ENCODE measurements at regions not wholly inside any gene's neighbourhood (a gene's known extent, or its start where the extent isn't known, plus 50 kb on each side); places are given as distances from the start of the nearest gene placed in this dataset.
"Not testable (repeated sequence)": the region's sequence is repeated elsewhere in the genome, so short reads cannot be mapped to it uniquely, and the experiment has no call there.

DNA sequence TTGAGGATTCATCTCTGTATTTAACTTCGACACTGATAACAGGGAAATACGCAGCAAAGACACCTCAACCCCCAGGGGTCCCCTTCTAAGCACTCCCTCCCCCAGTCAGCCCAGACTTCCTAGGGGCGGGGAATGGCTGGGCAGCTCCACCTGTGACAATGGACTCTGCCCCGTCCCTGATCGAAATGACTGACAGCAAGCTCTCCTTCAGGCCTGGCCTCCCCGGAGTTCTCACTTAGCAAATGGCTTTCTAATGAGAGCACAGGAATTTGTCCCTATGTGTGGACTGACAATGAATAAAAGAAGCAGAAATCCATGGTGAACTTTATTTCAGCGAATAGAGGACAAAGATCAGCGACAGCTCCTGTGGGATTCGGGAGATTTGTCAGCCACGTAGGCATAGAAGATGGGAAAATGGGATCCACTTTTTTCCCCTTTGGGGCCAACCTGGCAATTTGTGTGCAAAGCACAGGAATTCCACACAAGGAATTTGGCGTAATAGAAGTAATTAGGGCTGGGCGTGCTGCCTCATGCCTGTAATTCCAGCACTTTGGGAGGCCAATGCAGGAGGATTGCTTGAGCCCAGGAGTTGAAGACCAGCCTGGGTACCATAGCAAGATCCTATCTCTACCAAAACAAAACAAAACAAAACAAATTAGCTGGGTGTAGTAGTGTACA lies 63.8 kb downstream of the TNFAIP2 start:
- no peak for DNase-seq (ENCODE audit: low read depth, low spot score)

DNA sequence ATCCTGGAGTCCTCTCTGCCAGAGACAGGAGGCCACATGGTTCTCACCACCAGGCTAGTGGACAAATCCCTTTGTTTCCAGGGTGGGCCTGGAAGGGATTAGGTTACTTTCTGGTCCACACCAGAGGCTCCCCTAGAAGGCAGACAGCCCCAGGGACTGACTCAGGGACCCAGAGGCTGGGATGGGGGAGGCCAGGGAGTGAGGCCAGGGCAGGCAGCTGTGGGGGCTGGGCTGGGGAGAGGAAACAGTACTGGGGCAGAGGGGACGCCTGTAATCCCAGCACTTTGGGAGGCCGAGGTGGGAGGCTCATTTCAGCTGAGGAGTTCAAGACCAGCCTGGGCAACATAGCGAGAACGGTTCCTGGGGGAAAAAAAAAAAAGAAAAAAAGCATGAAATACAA lies 64.7 kb downstream of the TNFAIP2 start:
- no peak overlapping the region for H3K9ac ChIP-seq (ENCODE audit: insufficient read length)
- H3K9me3 ChIP-seq (ENCODE audit: low read depth, low read length): no peaks in the 10 kb centered on the region
- no peak overlapping the region for H3K27ac ChIP-seq
- DNase-seq (ENCODE audit: low read depth, low spot score): no peak
- H3K36me3 ChIP-seq (ENCODE audit: insufficient read depth, low read length): no peaks in the 10 kb centered on the region
- no peak for TF ChIP-seq FOXP2 (optimal IDR thresholded peaks at IDR 0.05; ENCODE audit: control extremely low read depth, extremely low read length, insufficient read depth)
- H3K4me3 ChIP-seq: no peak overlapping the region

More for the DNA sequence above, 63.8 kb downstream of the TNFAIP2 start:
- Histone ChIP-seq H3K36me3 (ENCODE audit: insufficient read depth, low read length) (no peaks in the 10 kb centered on the region), H3K4me3 (no peak overlapping the region), H3K27ac (no peak overlapping the region), H3K9me3 (ENCODE audit: low read depth, low read length) (no peaks in the 10 kb centered on the region), H3K9ac (ENCODE audit: insufficient read length) (no peak overlapping the region)
- TF ChIP-seq POLR2AphosphoS5 (IDR thresholded peaks at IDR 0.05; ENCODE audit: borderline replicate concordance, low read depth, low read length) (no peak), EZH2 (IDR thresholded peaks at IDR 0.05) (no peak), FOXP2 (optimal IDR thresholded peaks at IDR 0.05; ENCODE audit: control extremely low read depth, extremely low read length, insufficient read depth) (no peak)

- Histone ChIP-seq H3K9me3 (ENCODE audit: low read depth, low read length) (no peaks in the 10 kb centered on the region), H3K4me3 (no peak overlapping the region), H3K9ac (ENCODE audit: insufficient read length) (no peak overlapping the region), H3K36me3 (ENCODE audit: insufficient read depth, low read length) (no peaks in the 10 kb centered on the region), H3K27ac (no peak overlapping the region)
- TF ChIP-seq POLR2AphosphoS5 (IDR thresholded peaks at IDR 0.05; ENCODE audit: borderline replicate concordance, low read depth, low read length) (no peak), EZH2 (IDR thresholded peaks at IDR 0.05) (no peak), FOXP2 (optimal IDR thresholded peaks at IDR 0.05; ENCODE audit: control extremely low read depth, extremely low read length, insufficient read depth) (no peak)
- no peak for DNase-seq (ENCODE audit: low read depth, low spot score)
These were observed 65.7 kb downstream of the TNFAIP2 start for GRCh38 chr14:103188810-103189480.

GRCh38 chr14:103189481-103190470 lies 66.5 kb downstream of the TNFAIP2 start:
- no peak for DNase-seq (ENCODE audit: low read depth, low spot score)
- Histone ChIP-seq H3K9ac (ENCODE audit: insufficient read length) (no peak overlapping the region), H3K36me3 (ENCODE audit: insufficient read depth, low read length) (no peaks in the 10 kb centered on the region), H3K27ac (no peak overlapping the region), H3K4me3 (no peak overlapping the region), H3K9me3 (ENCODE audit: low read depth, low read length) (no peaks in the 10 kb centered on the region)
- TF ChIP-seq FOXP2 (optimal IDR thresholded peaks at IDR 0.05; ENCODE audit: control extremely low read depth, extremely low read length, insufficient read depth) (no peak), EZH2 (IDR thresholded peaks at IDR 0.05) (no peak), POLR2AphosphoS5 (IDR thresholded peaks at IDR 0.05; ENCODE audit: borderline replicate concordance, low read depth, low read length) (no peak)

DNA sequence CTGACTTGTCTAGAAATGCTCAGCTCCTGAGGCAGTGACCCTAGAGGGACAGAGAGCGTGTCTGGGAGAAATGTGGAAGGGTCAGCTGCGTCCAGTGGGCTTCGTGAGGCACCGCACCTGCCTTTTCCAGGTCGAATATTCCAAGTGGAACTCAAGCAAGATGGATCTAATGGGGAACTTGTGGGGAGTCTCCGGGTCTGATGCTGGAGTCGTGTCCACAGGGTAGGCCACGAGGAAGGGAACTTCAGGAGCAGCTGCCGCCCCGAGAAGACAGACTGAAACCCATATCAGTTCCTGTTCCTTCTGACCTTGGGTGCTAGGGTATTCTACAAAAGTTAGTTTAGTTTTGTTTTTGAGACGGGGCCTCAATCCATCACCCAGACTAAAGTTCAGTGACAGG lies 67.5 kb downstream of the TNFAIP2 start:
- Histone ChIP-seq H3K9ac (ENCODE audit: insufficient read length) (no peak overlapping the region), H3K9me3 (ENCODE audit: low read depth, low read length) (no peaks in the 10 kb centered on the region)
- no peak for DNase-seq (ENCODE audit: low read depth, low spot score)

DNA sequence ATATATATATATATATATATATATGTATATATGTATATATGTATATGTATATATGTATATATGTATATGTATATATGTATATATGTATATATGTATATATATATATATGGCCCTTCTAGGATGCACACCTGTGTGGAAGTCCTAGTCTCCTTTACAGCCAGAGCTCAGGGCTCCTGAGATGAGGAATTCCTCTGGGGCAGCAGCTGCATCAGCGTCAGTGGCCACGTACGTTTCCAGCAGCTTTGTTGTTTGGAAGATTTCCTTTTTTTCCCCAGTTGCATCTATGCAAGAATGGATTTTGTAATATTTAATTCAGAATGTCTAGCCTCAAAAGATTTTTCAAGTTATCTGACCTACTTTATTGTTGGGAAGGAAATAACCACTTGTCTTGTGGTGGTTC lies 68.6 kb downstream of the TNFAIP2 start:
- H3K36me3 ChIP-seq (ENCODE audit: insufficient read depth, low read length): no peaks in the 10 kb centered on the region
- H3K9ac ChIP-seq (ENCODE audit: insufficient read length): no peak overlapping the region
- no peaks in the 10 kb centered on the region for H3K9me3 ChIP-seq (ENCODE audit: low read depth, low read length)
- H3K4me3 ChIP-seq: no peak overlapping the region
- no peak for DNase-seq (ENCODE audit: low read depth, low spot score)
- TF ChIP-seq EZH2 (IDR thresholded peaks at IDR 0.05) (no peak), POLR2AphosphoS5 (IDR thresholded peaks at IDR 0.05; ENCODE audit: borderline replicate concordance, low read depth, low read length) (no peak), FOXP2 (optimal IDR thresholded peaks at IDR 0.05; ENCODE audit: control extremely low read depth, extremely low read length, insufficient read depth) (no peak)
- no peak overlapping the region for H3K27ac ChIP-seq

More for the DNA sequence above, 67.5 kb downstream of the TNFAIP2 start:
- no peaks in the 10 kb centered on the region for H3K36me3 ChIP-seq (ENCODE audit: insufficient read depth, low read length)
- H3K27ac ChIP-seq: no peak overlapping the region
- no peak for TF ChIP-seq FOXP2 (optimal IDR thresholded peaks at IDR 0.05; ENCODE audit: control extremely low read depth, extremely low read length, insufficient read depth)
- TF ChIP-seq EZH2 (IDR thresholded peaks at IDR 0.05): no peak
- TF ChIP-seq POLR2AphosphoS5 (IDR thresholded peaks at IDR 0.05; ENCODE audit: borderline replicate concordance, low read depth, low read length): no peak
- H3K4me3 ChIP-seq: no peak overlapping the region

DNA sequence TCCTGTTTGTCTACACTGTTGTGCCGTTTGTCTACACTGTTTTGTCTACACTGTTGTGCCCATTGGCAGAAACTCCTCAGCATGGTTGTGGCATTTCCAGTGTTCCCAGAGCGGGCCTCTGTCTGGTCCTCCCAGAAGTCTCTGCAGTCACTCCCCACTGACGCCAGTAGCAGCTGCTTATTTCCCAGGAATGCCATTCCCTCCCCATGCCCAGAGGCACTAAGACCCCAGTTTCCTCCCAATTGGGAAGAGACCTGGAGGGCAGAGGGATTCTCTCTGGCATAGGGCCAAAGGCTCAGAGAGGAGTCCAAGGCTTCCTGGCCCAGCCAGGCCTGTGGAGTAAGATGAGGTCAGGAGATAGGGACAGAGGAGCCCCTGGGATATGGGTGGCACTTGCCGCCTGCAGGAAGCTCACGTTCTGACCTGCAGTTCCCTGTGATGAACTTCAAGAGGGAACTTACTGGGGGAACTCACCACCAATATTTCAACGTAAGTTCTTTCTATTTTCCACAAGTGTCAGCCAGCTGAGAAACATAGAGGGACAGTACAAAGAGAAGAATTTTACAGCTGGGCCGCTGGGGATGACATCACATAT lies 69.1 kb downstream of the TNFAIP2 start:
- H3K27ac ChIP-seq: no peak overlapping the region
- no peak overlapping the region for H3K4me3 ChIP-seq
- no peak overlapping the region for H3K9ac ChIP-seq (ENCODE audit: insufficient read length)
- no peaks in the 10 kb centered on the region for H3K9me3 ChIP-seq (ENCODE audit: low read depth, low read length)
- TF ChIP-seq FOXP2 (optimal IDR thresholded peaks at IDR 0.05; ENCODE audit: control extremely low read depth, extremely low read length, insufficient read depth): no peak
- no peak for TF ChIP-seq POLR2AphosphoS5 (IDR thresholded peaks at IDR 0.05; ENCODE audit: borderline replicate concordance, low read depth, low read length)
- no peaks in the 10 kb centered on the region for H3K36me3 ChIP-seq (ENCODE audit: insufficient read depth, low read length)
- DNase-seq (ENCODE audit: low read depth, low spot score): no peak

DNA sequence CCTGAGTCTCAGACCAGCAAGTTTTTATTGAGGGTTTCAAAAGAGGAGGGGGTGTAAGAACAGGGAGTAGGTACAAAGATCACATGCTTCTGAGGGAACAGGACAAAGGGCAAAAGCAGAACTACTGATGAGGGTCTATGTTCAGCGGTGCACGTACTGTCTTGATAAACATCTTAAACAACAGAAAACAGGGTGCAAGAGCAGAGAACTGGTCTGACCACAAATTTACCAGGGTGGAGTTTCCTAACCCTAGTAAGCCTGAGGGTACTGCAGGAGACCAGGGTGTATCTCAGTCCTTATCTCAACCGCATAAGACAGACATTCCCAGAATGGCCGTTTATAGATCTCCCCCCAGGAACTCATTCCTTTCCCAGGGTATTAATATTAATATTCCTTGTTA lies 69.6 kb downstream of the TNFAIP2 start:
- DNase-seq (ENCODE audit: low read depth, low spot score); H3K9me3 ChIP-seq (ENCODE audit: low read depth, low read length); H3K27ac ChIP-seq; H3K9ac ChIP-seq (ENCODE audit: insufficient read length); H3K4me3 ChIP-seq; H3K36me3 ChIP-seq (ENCODE audit: insufficient read depth, low read length): not testable (repeated sequence)

GRCh38 chr14:103193491-103193890 lies 70.2 kb downstream of the TNFAIP2 start:
- not testable (repeated sequence) for H3K36me3 ChIP-seq (ENCODE audit: insufficient read depth, low read length); H3K9ac ChIP-seq (ENCODE audit: insufficient read length); H3K27ac ChIP-seq; DNase-seq (ENCODE audit: low read depth, low spot score); H3K4me3 ChIP-seq; H3K9me3 ChIP-seq (ENCODE audit: low read depth, low read length)

Data from SK-N-MC (cell line).